ENCODE measurements at regions not wholly inside any gene's neighbourhood (a gene's known extent, or its start where the extent isn't known, plus 50 kb on each side); places are given as distances from the start of the nearest gene placed in this dataset.

GRCh38 chr4:116926631-116927295 is 158.6 kb downstream of the TRAM1L1 start:
- Mint-ChIP-seq H3K36me3 (no peaks in the 10 kb centered on the region), H3K4me1 (no peaks in the 10 kb centered on the region), H3K9me3 (peaks cover 0 to 7% (median 2%) of the 10 kb centered on the region in 7 donors), H3K27ac (no peak overlapping the region), H3K27me3 (ENCODE audit: low read depth in 3 of 3) (peaks cover 6 to 21% (median 7%) of the 10 kb centered on the region in 3 donors), H3K4me3 (peak overlapping the region in 1 of 2 donors; percentile 56)
- no peaks in the 10 kb centered on the region for H3K4me1 ChIP-seq (ENCODE audit: control insufficient read depth in 1 of 2, insufficient read depth in 2 of 2, low read length in 2 of 2)
- intact Hi-C loops (cut with micrococcal nuclease), result no loop called here
- H4K20me1 ChIP-seq (ENCODE audit: insufficient read depth, low read length), result no peaks in the 10 kb centered on the region
- TF ChIP-seq, protein P1, sequence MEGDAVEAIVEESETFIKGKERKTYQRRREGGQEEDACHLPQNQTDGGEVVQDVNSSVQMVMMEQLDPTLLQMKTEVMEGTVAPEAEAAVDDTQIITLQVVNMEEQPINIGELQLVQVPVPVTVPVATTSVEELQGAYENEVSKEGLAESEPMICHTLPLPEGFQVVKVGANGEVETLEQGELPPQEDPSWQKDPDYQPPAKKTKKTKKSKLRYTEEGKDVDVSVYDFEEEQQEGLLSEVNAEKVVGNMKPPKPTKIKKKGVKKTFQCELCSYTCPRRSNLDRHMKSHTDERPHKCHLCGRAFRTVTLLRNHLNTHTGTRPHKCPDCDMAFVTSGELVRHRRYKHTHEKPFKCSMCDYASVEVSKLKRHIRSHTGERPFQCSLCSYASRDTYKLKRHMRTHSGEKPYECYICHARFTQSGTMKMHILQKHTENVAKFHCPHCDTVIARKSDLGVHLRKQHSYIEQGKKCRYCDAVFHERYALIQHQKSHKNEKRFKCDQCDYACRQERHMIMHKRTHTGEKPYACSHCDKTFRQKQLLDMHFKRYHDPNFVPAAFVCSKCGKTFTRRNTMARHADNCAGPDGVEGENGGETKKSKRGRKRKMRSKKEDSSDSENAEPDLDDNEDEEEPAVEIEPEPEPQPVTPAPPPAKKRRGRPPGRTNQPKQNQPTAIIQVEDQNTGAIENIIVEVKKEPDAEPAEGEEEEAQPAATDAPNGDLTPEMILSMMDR (IDR thresholded peaks at IDR 0.05), result no peak
- no peak overlapping the region for H3K4me3 ChIP-seq (replicated peaks in 1 of 3; ENCODE audit: low read depth in 2 of 3, low read length in 3 of 3)
- no peaks in the 10 kb centered on the region for H3K9me3 ChIP-seq (replicated peaks in 1 of 2; ENCODE audit: control insufficient read depth in 1 of 2, insufficient read depth in 1 of 2, low read length in 2 of 2)
- peaks cover 12 to 17% of the 10 kb centered on the region in 2 donors for H3K27me3 ChIP-seq (ENCODE audit: control insufficient read depth in 2 of 2, insufficient read depth in 2 of 2, low read length in 2 of 2)
- DNase-seq, result no peak
- H3K79me2 ChIP-seq (ENCODE audit: insufficient read depth, low read length), result no peaks in the 10 kb centered on the region
- no peaks in the 10 kb centered on the region for H3K36me3 ChIP-seq (replicated peaks in 1 of 2; ENCODE audit: control insufficient read depth in 1 of 2, insufficient read depth in 2 of 2, low read length in 2 of 2)
- WGBS (ENCODE audit: insufficient coverage), result 100% methylated on average over 2 of the region's 2 CpGs
- no peak overlapping the region for H3K9ac ChIP-seq (ENCODE audit: insufficient read depth, low read length, poor library complexity, severe bottlenecking)
- no peak overlapping the region for H2AFZ ChIP-seq (ENCODE audit: insufficient read depth, low read depth, low read length, poor library complexity, severe bottlenecking)
- no peak overlapping the region for H3K4me2 ChIP-seq (replicated peaks; ENCODE audit: extremely low read depth, low read length, poor library complexity, severe bottlenecking)
- no peak overlapping the region for H3K27ac ChIP-seq (ENCODE audit: low read depth in 1 of 2, low read length in 2 of 2)

GRCh38 chr4:116925900-116926457 is 159.4 kb downstream of the TRAM1L1 start:
- no peak overlapping the region for H3K4me3 ChIP-seq (replicated peaks in 1 of 3; ENCODE audit: low read depth in 2 of 3, low read length in 3 of 3)
- no peaks in the 10 kb centered on the region for H3K36me3 Mint-ChIP-seq
- intact Hi-C loops (cut with micrococcal nuclease), result no loop called here
- no peak overlapping the region for H3K27ac ChIP-seq (ENCODE audit: low read depth in 1 of 2, low read length in 2 of 2)
- peaks cover 0 to 7% (median 2%) of the 10 kb centered on the region in 7 donors for H3K9me3 Mint-ChIP-seq
- no peaks in the 10 kb centered on the region for H3K4me1 Mint-ChIP-seq
- H3K27ac Mint-ChIP-seq, result no peak overlapping the region
- peaks cover 6 to 21% (median 7%) of the 10 kb centered on the region in 3 donors for H3K27me3 Mint-ChIP-seq (ENCODE audit: low read depth in 3 of 3)
- TF ChIP-seq, protein P1 (IDR thresholded peaks at IDR 0.05), result no peak
- peaks cover 12 to 17% of the 10 kb centered on the region in 2 donors for H3K27me3 ChIP-seq (ENCODE audit: control insufficient read depth in 2 of 2, insufficient read depth in 2 of 2, low read length in 2 of 2)
- H3K36me3 ChIP-seq (replicated peaks in 1 of 2; ENCODE audit: control insufficient read depth in 1 of 2, insufficient read depth in 2 of 2, low read length in 2 of 2), result no peaks in the 10 kb centered on the region
- H3K4me2 ChIP-seq (replicated peaks; ENCODE audit: extremely low read depth, low read length, poor library complexity, severe bottlenecking), result no peak overlapping the region
- H3K4me3 Mint-ChIP-seq, result peak overlapping the region in 1 of 2 donors; percentile 56
- no peaks in the 10 kb centered on the region for H3K9me3 ChIP-seq (replicated peaks in 1 of 2; ENCODE audit: control insufficient read depth in 1 of 2, insufficient read depth in 1 of 2, low read length in 2 of 2)
- no peaks in the 10 kb centered on the region for H3K4me1 ChIP-seq (ENCODE audit: control insufficient read depth in 1 of 2, insufficient read depth in 2 of 2, low read length in 2 of 2)
- WGBS (ENCODE audit: insufficient coverage), result 12% methylated on average over 49 of the region's 51 CpGs
- H3K9ac ChIP-seq (ENCODE audit: insufficient read depth, low read length, poor library complexity, severe bottlenecking), result no peak overlapping the region
- H2AFZ ChIP-seq (ENCODE audit: insufficient read depth, low read depth, low read length, poor library complexity, severe bottlenecking), result no peak overlapping the region
- no peaks in the 10 kb centered on the region for H4K20me1 ChIP-seq (ENCODE audit: insufficient read depth, low read length)
- H3K79me2 ChIP-seq (ENCODE audit: insufficient read depth, low read length), result no peaks in the 10 kb centered on the region
- no peak for DNase-seq

Data from CD14-positive monocyte (primary cell).